ENCODE measurements at regions not wholly inside any gene's neighbourhood (a gene's known extent, or its start where the extent isn't known, plus 50 kb on each side); places are given as distances from the start of the nearest gene placed in this dataset.
"Not testable (repeated sequence)": the region's sequence is repeated elsewhere in the genome, so short reads cannot be mapped to it uniquely, and the experiment has no call there.

DNA sequence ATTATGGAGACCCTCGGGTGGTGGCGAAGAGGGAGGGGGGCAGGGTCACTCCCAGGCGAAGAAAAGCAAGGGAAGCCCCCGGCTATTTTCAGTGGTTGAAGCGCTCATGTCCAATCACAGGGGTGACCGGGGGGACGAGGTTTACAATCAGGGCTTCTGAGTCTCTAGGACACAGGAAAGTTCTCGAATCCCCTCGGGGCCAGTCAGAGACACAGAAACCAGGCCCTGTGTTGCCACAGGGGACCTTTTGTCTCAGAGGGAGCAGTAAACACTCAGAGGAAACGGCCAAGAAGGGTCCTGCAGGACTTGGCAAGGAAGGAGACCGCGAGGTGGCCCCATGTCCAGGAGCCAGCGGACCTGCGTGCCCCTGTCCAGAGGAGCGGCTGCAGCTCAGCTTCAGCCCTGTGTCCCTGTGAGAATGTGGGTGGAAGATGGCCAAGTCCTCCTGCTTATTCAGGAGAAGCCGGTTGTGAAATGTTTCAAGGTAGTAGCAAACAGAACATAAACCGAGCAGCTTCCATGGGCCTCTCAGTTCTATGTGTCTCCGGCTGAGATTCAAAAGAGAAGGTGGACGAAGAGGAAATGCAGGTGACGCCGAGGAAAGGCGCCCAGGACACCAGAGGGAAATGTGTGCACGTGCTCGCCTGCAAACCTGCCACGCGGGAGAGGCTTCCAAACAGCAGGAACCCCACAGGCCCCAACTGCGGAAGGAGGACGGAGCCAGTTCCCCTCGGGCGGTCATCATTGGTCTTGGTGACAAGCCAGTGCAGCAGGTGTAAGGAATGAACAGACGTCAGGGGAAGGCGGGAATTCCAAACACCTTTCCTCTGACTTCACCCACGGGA is 357.6 kb downstream of the BRD1 start:
- DNase-seq, result no peak

DNA sequence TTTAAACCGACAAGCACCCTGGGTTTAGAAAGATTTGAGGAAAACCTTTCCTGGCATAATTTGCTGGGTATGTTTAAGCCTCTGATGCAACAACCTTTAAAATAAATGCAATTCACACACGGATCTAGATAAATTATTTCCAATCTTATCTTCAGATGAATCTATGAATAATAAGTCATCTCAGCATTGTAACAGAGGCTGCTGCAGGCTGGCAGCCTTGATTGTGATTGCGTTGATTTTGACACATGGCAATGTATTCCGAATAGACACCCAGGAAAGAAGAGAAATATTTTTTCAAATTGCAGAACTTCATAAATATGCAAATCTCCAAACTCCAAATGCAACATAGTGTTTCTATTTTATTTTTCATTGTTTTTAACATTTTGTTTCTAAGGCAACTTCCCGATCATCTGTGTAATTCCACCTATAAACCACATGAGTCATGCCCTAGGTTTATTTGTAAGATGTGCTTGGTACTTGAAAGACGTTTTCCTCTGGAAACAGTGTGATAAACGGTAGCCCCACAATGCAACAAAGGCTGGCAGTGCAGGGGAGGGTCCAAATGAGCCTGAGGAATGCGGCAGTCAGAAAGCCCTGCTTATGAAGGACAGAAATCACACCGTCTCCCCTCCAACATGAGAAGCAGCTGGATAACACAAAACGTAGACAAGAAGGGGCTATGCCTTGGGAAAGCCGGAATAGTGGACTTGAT is 359.0 kb downstream of the BRD1 start:
- DNase-seq, result no peak

- no peak for DNase-seq
Measured at GRCh38 chr22:49466878-49467595, 360.6 kb downstream of the BRD1 start.

DNA sequence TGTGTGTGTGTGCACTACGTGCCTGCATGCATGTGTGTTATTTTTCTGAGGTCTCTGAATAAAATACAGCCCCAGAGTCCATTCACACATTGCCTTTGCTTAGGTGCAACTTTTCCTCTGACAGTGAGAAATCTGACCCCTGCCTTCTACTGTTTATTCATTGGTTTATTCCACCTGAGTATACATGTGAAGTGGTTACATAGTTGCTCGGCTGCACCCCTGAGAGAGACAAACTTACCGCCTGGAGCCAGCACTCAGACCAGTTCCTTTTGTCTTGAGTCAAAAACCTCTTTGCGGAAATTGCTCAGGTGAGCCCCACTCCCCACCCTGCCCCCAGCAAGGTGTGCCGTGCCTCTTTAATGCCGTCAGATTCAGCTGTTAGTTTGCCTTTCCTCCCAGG is 363.6 kb downstream of the BRD1 start:
- DNase-seq, result no peak

- no peak for DNase-seq
Measured at GRCh38 chr22:49462795-49463194, 364.9 kb downstream of the BRD1 start.

GRCh38 chr22:49462291-49462690 is 365.4 kb downstream of the BRD1 start:
- DNase-seq, result no peak

DNA sequence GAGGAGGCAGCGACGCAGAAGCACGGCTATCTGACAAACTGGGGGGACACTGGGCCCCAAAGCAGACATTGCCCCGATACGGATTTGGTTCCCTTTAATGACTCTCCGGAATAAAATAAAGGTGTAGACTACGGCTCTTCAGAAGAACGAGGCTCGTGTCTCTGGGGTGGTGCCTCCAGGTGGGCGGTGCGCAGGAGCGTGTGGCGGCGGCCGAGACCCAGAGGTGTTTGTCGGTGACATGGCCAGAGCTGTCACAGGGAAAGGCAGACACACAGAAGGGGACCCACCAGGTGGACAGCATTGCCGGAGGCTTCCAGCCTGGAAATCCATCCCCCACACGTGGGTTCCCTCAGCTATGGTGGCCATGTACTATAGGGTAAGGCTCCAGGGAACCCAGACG is 366.0 kb downstream of the BRD1 start:
- DNase-seq, result no peak

DNA sequence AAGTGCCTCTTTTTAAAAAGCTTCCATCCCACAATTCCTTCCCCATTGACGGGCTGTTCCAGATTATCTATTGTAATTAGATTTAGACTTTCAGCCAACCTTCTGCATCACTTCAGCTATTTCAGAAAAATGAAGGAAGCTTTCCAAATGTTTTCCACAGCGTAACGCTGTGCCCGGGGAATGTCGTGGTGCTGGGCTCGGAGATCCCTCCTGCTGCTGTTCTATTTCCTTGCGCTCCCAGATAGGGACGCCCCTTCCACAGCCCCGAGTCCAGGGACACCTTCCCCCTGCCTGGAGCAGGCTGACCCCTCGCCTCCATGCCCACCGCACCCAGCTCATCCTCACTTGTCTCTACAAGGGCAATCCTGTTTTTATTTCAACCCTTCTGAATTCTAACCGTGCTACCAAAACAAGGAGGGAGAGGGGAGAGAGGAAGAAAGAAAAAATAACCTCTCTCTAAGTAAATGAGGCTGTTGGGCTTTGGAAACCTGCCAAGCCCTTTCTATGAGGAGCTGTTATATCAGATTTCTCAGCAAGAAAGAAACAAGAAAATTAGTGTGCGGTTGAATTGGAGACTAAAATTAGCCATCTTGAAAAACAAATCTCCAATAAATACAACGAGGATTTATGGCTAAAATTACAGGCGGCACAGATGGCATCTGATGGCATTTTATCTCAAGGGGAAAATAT is 366.9 kb downstream of the BRD1 start:
- no peak for DNase-seq

GRCh38 chr22:49460091-49460490 is 367.6 kb downstream of the BRD1 start:
- no peak for DNase-seq

DNA sequence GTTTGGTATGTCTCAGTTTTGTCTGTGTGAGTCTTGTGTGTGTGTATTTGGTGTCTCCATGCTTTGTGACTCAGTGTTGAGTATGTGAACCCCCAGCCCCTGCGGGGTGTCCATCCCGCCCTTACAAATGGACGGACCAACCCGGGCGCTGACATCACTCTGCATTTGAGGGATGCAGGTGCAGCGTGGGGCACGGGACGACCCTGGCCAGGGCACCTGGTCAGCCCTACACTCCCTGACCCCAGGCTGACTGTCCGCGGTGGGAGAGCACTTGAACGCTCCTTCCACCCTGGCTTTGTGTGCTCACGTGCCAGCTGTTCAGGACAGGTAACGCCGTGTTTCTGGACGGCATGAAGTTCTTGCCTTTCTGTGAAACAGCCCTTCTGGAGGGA is 369.0 kb downstream of the BRD1 start:
- no peak for DNase-seq

DNA sequence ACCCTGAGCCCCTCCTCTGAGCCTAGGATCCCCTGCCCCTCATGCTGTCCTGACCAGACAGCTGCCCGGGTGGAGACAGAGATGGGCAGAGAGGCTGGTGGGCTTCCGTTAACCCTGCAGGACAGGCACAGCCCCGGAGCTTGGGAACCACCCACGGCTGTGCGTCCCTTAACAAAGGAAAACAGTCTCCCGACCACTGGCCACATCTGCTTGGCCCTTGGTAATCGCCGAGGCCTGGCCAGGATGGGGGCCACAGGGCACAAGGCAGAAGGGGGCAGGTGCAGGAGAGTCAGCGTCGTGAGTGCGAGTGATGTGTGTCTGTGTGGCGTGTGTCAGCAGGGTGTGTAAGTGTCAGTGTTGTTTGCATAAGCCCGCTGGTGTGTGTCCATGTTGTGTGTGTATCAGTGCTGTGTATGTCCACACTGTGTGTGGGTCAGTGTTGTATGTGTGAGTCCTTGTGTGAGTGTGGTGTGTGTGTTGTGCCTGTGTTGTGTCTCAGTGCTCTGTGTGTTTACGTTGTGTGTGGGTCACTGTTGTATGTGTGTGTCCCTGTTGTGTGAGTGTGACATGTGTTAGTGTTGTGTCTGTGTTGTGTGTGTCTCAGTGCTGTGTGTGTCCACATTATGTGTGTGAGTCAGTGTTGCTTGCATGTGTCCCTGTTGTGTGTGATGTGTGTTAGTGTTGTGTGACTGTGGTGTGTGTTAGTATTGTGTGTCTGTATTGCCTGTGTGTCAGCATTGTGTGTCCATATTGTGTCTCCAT is 369.5 kb downstream of the BRD1 start:
- DNase-seq, result no peak

- no peak for DNase-seq
Measured at GRCh38 chr22:49457146-49457545, 370.5 kb downstream of the BRD1 start.

DNA sequence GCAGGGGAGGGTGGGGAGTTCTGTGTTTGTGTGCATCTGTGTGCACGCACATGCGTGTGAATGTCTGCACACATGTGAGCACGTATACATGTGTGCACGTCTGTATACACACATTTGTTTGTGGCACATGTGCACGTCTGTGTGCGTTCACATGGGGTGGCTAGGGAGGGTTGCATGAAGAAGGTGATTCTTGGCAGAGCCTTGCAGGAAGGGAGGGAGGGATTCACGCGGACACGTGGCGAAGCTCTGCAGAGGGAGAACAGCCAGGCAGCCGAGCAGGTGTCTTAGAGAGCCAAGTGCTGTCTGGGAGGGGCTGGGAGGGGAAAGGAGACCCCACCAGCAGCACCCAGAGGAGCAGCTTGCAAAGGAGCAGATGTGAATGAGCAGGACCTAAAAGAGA is 372.1 kb downstream of the BRD1 start:
- DNase-seq, result no peak

- DNase-seq, result no peak
Measured at GRCh38 chr22:49454726-49455125, 372.9 kb downstream of the BRD1 start.

DNA sequence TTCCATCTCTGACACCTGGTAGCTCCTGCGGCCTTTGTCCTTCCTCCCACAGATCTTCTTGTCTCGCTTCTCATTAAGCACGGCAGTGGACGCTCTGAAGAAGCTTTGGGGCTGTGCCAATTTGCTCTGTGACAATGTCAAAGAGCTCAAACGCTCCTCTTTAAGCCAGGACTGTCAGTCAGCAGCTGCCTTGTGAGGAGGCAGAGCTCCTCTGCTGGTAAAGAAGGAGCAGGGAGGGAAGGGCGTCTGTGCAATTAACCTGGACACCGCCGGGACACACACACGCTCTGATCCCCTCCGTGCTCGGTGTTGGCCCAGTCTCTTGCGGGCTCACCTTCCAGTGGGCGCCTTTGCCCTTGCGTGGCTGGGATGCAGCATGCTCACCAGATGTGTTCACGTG is 373.9 kb downstream of the BRD1 start:
- no peak for DNase-seq

DNA sequence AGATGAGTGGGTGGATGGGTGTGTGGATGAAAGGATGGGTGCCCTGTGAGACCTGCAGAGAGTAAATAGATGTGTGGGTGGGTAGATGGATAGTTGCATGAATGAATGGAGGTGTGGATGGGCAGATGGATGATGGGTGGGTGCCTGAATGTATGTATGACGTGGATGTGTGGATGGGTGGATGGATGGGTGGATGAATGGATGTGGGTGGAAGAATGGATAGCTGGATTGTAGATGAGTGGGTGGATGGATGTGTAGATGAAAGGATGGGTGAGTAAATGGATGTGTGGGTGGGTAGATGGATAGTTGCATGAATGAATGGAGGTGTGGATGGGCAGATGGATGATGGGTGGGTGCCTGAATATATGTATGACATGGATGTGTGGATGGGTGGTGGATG is 374.7 kb downstream of the BRD1 start:
- DNase-seq, result not testable (repeated sequence)

GRCh38 chr22:49452362-49452946 is 375.2 kb downstream of the BRD1 start:
- no peak for DNase-seq

- DNase-seq, result no peak
Measured at GRCh38 chr22:49451070-49451840, 376.4 kb downstream of the BRD1 start.

DNA sequence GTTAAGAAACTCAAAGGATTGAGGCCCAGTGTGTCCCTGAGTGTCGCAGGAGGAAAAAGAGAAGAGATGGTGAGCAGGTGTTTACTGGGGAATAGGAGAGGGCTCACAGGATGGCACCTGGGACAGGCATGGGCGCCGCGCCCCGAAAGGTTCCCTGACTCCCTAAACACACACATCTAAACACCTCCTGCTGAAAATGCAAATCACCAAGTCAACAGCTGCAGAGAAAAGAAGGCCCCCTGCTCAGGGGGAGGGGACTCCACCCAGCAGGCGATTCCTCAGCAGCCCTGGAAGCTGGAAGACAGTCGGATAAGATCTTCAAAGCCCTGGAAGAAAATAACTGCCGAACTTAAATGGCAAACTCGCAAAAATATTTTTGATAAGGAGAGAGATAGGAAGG is 377.2 kb downstream of the BRD1 start:
- DNase-seq, result no peak

DNA sequence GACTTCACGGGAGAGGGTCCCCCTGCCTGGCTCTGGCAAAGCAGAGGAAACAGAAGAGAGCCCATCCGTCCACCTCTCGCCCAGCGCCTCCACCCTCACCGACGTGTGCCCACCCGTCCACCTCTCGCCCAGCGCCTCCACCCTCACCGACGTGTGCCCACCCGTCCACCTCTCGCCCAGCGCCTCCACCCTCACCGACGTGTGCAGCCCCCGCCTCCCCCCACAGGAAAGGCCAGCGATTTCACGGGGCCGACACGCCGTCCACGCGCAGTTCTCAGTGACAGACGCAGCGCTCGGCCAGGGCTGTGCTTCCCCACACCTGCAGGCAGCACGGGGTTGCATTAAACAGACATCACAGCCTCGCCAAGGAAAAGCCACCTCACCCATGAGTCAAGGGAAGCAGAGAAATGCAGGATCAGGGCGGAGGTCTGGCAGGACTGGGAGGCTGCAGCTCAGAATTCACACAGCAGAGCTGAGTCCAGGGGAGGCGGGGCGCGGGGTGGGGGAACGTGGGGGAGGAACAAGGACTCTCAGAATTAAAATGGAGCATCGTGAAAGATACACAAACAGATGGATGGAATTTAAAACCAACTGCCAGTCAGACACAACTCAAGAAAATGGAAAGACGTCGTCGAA is 377.7 kb downstream of the BRD1 start:
- DNase-seq, result no peak

- no peak for DNase-seq
Measured at GRCh38 chr22:49449377-49449776, 378.3 kb downstream of the BRD1 start.
